Osteoblast (primary cell): ENCODE measurements at regions not wholly inside any gene's neighbourhood (a gene's known extent, or its start where the extent isn't known, plus 50 kb on each side); places are given as distances from the start of the nearest gene placed in this dataset.
A peak's percentile ranks its signal among the peaks of the same experiment; 100 is the strongest.

Experiments
- DNase-seq: peaks from one replicate; pipeline ENCODE4 v3.0.0; 2011; ENCODE audit warnings: low spot score, mixed read lengths; ENCODE audit not compliant: insufficient read length; ENCODE audit errors: missing footprints
- H2AFZ ChIP-seq: 2 replicates; pipeline ENCODE4 v1.6.0; 2011; ENCODE audit warnings: mild to moderate bottlenecking, low read length
- H3K27ac ChIP-seq: 2 replicates; pipeline ENCODE4 v1.5.1; 2011; ENCODE audit warnings: mild to moderate bottlenecking, low read depth, low read length, moderate library complexity
- H3K27me3 ChIP-seq: 2 replicates; pipeline ENCODE4 v1.6.0; 2012; ENCODE audit warnings: mild to moderate bottlenecking, control low read depth, inconsistent platforms, low read length, moderate library complexity; ENCODE audit not compliant: insufficient read depth
- H3K36me3 ChIP-seq: 2 replicates; pipeline ENCODE4 v1.5.1; 2011; ENCODE audit warnings: mild to moderate bottlenecking, low read length, control low read depth, moderate library complexity; ENCODE audit not compliant: insufficient read depth
- H3K4me1 ChIP-seq: 2 replicates; pipeline ENCODE4 v1.5.1; 2011; ENCODE audit warnings: mild to moderate bottlenecking, low read length, control low read depth, moderate library complexity; ENCODE audit not compliant: insufficient read depth
- H3K4me2 ChIP-seq: 2 replicates; pipeline ENCODE4 v1.6.0; 2011; ENCODE audit warnings: mild to moderate bottlenecking, low read length; ENCODE audit not compliant: insufficient read depth
- H3K4me3 ChIP-seq: fragments of 200-600 bp; sonication (generic); 3 replicates; pipeline ENCODE4 v1.5.1; 2012; ENCODE audit warnings: mild to moderate bottlenecking, low read length, inconsistent platforms; ENCODE audit not compliant: insufficient read depth
- H3K79me2 ChIP-seq: 2 replicates; pipeline ENCODE4 v1.6.0; 2012; ENCODE audit warnings: mild to moderate bottlenecking, low read length, control low read depth, inconsistent platforms; ENCODE audit not compliant: insufficient read depth
- H3K9me3 ChIP-seq: 2 replicates; pipeline ENCODE4 v1.5.1; 2011; ENCODE audit warnings: low read depth, low read length, control low read depth
- H4K20me1 ChIP-seq: 2 replicates; pipeline ENCODE4 v1.6.0; 2012; ENCODE audit warnings: mild to moderate bottlenecking, low read length, control low read depth; ENCODE audit not compliant: insufficient read depth
- CTCF ChIP-seq: IDR thresholded peaks from 2 replicates; pipeline ENCODE4 v1.5.1; 2011; ENCODE audit warnings: mild to moderate bottlenecking, low read depth, low read length, moderate library complexity; ENCODE audit errors: extremely low read depth

GRCh38 chr3:16658004-16658924, 53.0 kb upstream of the DAZL start:
- no peaks in the 10 kb centered on the region for H3K27me3 ChIP-seq
- H3K4me3 ChIP-seq = no peak overlapping the region
- no peaks in the 10 kb centered on the region for H3K36me3 ChIP-seq
- no peak for DNase-seq
- no peaks in the 10 kb centered on the region for H3K79me2 ChIP-seq
- H4K20me1 ChIP-seq = no peaks in the 10 kb centered on the region
- no peak overlapping the region for H3K4me2 ChIP-seq
- H2AFZ ChIP-seq = no peak overlapping the region
- H3K27ac ChIP-seq = no peak overlapping the region
- H3K4me1 ChIP-seq = no peaks in the 10 kb centered on the region
- no peaks in the 10 kb centered on the region for H3K9me3 ChIP-seq
- TF ChIP-seq CTCF = no peak

- DNase-seq = no peak
- Histone ChIP-seq H2AFZ (no peak overlapping the region), H3K4me2 (no peak overlapping the region), H3K27me3 (no peaks in the 10 kb centered on the region), H3K4me1 (peaks cover 4% of the 10 kb centered on the region), H3K4me3 (no peak overlapping the region), H4K20me1 (no peaks in the 10 kb centered on the region), H3K27ac (no peak overlapping the region), H3K9me3 (no peaks in the 10 kb centered on the region), H3K79me2 (no peaks in the 10 kb centered on the region), H3K36me3 (no peaks in the 10 kb centered on the region)
- no peak for TF ChIP-seq CTCF
Measured at GRCh38 chr3:16658925-16659793, 53.9 kb upstream of the DAZL start.

- Histone ChIP-seq H4K20me1 (no peaks in the 10 kb centered on the region), H3K4me2 (peak overlapping the region; percentile 85), H3K4me3 (peak overlapping the region; percentile 65), H3K79me2 (no peaks in the 10 kb centered on the region), H3K27me3 (no peaks in the 10 kb centered on the region), H3K36me3 (no peaks in the 10 kb centered on the region), H3K27ac (no peak overlapping the region), H3K4me1 (peaks cover 13% of the 10 kb centered on the region), H2AFZ (peak overlapping the region; percentile 94), H3K9me3 (no peaks in the 10 kb centered on the region)
- TF ChIP-seq CTCF = no peak
- no peak for DNase-seq
Measured at GRCh38 chr3:16663854-16664712, 58.9 kb upstream of the DAZL start.
